Mesothelial cell of epicardium (in vitro differentiated cells): ENCODE measurements at regions not wholly inside any gene's neighbourhood (a gene's known extent, or its start where the extent isn't known, plus 50 kb on each side); places are given as distances from the start of the nearest gene placed in this dataset.

ENCODE experiments used
- DNase-seq, 2 experiments: peaks; one replicate each; pipeline ENCODE4 v3.0.0; 2021; ENCODE audit warnings: low spot score in 2 of 2; ENCODE audit not compliant: unreplicated experiment in 2 of 2
- H3K27ac Mint-ChIP-seq: 2 replicates; pipeline ENCODE4 v1.8.0; 2021; ENCODE audit warnings: mixed read lengths
- H3K27me3 Mint-ChIP-seq: 2 replicates; pipeline ENCODE4 v1.8.0; 2021; ENCODE audit warnings: low read depth, mixed read lengths
- H3K36me3 Mint-ChIP-seq: 2 replicates; pipeline ENCODE4 v1.8.0; 2021; ENCODE audit warnings: mixed read lengths
- H3K4me1 Mint-ChIP-seq: 2 replicates; pipeline ENCODE4 v1.8.0; 2021; ENCODE audit warnings: mixed read lengths
- H3K4me3 Mint-ChIP-seq: 2 replicates; pipeline ENCODE4 v1.8.0; 2021; ENCODE audit warnings: mild to moderate bottlenecking, moderate library complexity, mixed read lengths
- H3K9me3 Mint-ChIP-seq: 2 replicates; pipeline ENCODE4 v1.8.0; 2021; ENCODE audit warnings: mixed read lengths
- CTCF ChIP-seq: fragments of 200-600 bp; sonication (generic); IDR thresholded peaks from one replicate; pipeline ENCODE4 v1.5.0; 2021; ENCODE audit warnings: antibody characterized with exemption; ENCODE audit not compliant: unreplicated experiment

GRCh38 chr1:244280201-244280600 lies 171.5 kb downstream of the ADSS2 start:
- no peak overlapping the region for H3K27ac Mint-ChIP-seq
- H3K27me3 Mint-ChIP-seq = no peaks in the 10 kb centered on the region
- H3K4me1 Mint-ChIP-seq = no peaks in the 10 kb centered on the region
- TF ChIP-seq CTCF = no peak
- peaks cover 19% of the 10 kb centered on the region for H3K9me3 Mint-ChIP-seq
- H3K36me3 Mint-ChIP-seq = no peaks in the 10 kb centered on the region
- no peak for DNase-seq
- no peak overlapping the region for H3K4me3 Mint-ChIP-seq

- no peak for TF ChIP-seq CTCF
- Mint-ChIP-seq H3K4me3 (no peak overlapping the region), H3K27me3 (no peaks in the 10 kb centered on the region), H3K36me3 (no peaks in the 10 kb centered on the region), H3K27ac (no peak overlapping the region), H3K9me3 (peaks cover 19% of the 10 kb centered on the region), H3K4me1 (no peaks in the 10 kb centered on the region)
- DNase-seq = no peak
These were observed 170.8 kb downstream of the ADSS2 start for GRCh38 chr1:244280859-244281258.

GRCh38 chr1:244283772-244284171 lies 167.9 kb downstream of the ADSS2 start:
- no peak for DNase-seq
- H3K36me3 Mint-ChIP-seq = no peaks in the 10 kb centered on the region
- H3K27ac Mint-ChIP-seq = no peak overlapping the region
- peaks cover 26% of the 10 kb centered on the region for H3K9me3 Mint-ChIP-seq
- TF ChIP-seq CTCF = no peak
- H3K27me3 Mint-ChIP-seq = no peaks in the 10 kb centered on the region
- H3K4me3 Mint-ChIP-seq = no peak overlapping the region
- H3K4me1 Mint-ChIP-seq = no peaks in the 10 kb centered on the region

- Mint-ChIP-seq H3K4me1 (no peaks in the 10 kb centered on the region), H3K9me3 (peaks cover 25% of the 10 kb centered on the region), H3K27me3 (no peaks in the 10 kb centered on the region), H3K36me3 (no peaks in the 10 kb centered on the region), H3K27ac (no peak overlapping the region), H3K4me3 (no peak overlapping the region)
- DNase-seq = no peak
- no peak for TF ChIP-seq CTCF
These were observed 167.0 kb downstream of the ADSS2 start for GRCh38 chr1:244284641-244285156.

GRCh38 chr1:244286341-244286740 lies 165.4 kb downstream of the ADSS2 start:
- Mint-ChIP-seq H3K4me1 (peaks cover 4% of the 10 kb centered on the region), H3K4me3 (no peak overlapping the region), H3K36me3 (no peaks in the 10 kb centered on the region), H3K27ac (no peak overlapping the region), H3K27me3 (no peaks in the 10 kb centered on the region), H3K9me3 (peaks cover 22% of the 10 kb centered on the region)
- no peak for DNase-seq
- no peak for TF ChIP-seq CTCF

- Mint-ChIP-seq H3K4me3 (no peak overlapping the region), H3K36me3 (no peaks in the 10 kb centered on the region), H3K27ac (no peak overlapping the region), H3K4me1 (peaks cover 4% of the 10 kb centered on the region), H3K9me3 (peaks cover 22% of the 10 kb centered on the region), H3K27me3 (no peaks in the 10 kb centered on the region)
- DNase-seq = no peak
- no peak for TF ChIP-seq CTCF
These were observed 164.0 kb downstream of the ADSS2 start for GRCh38 chr1:244287726-244288125.
